ENCODE measurements at regions not wholly inside any gene's neighbourhood (a gene's known extent, or its start where the extent isn't known, plus 50 kb on each side); places are given as distances from the start of the nearest gene placed in this dataset.
"Not testable (repeated sequence)": the region's sequence is repeated elsewhere in the genome, so short reads cannot be mapped to it uniquely, and the experiment has no call there.

- TF ChIP-seq CTCF (conservative IDR thresholded peaks at IDR 0.05): no peak
Measured at GRCh38 chr10:34907743-34908430, 92.8 kb upstream of the PARD3 start.

GRCh38 chr10:34906067-34906965 lies 91.2 kb upstream of the PARD3 start:
- no peak for TF ChIP-seq CTCF (conservative IDR thresholded peaks at IDR 0.05)
- H3K27ac ChIP-seq: no peak overlapping the region

More at GRCh38 chr10:34907743-34908430, 92.8 kb upstream of the PARD3 start:
- no peak overlapping the region for H3K27ac ChIP-seq

- no peak overlapping the region for H3K27ac ChIP-seq
- no peak for TF ChIP-seq CTCF (conservative IDR thresholded peaks at IDR 0.05)
Measured at GRCh38 chr10:34905200-34905927, 90.3 kb upstream of the PARD3 start.

GRCh38 chr10:34904191-34904590 lies 89.1 kb upstream of the PARD3 start:
- H3K27ac ChIP-seq: no peak overlapping the region
- TF ChIP-seq CTCF (conservative IDR thresholded peaks at IDR 0.05): no peak

GRCh38 chr10:34899161-34899560 lies 84.1 kb upstream of the PARD3 start:
- TF ChIP-seq CTCF (conservative IDR thresholded peaks at IDR 0.05): no peak
- H3K27ac ChIP-seq: no peak overlapping the region

GRCh38 chr10:34895977-34896376 lies 80.9 kb upstream of the PARD3 start:
- no peak for TF ChIP-seq CTCF (conservative IDR thresholded peaks at IDR 0.05)
- no peak overlapping the region for H3K27ac ChIP-seq

GRCh38 chr10:34895046-34895445 lies 80.0 kb upstream of the PARD3 start:
- not testable (repeated sequence) for H3K27ac ChIP-seq

- H3K27ac ChIP-seq: not testable (repeated sequence)
Measured at GRCh38 chr10:34892521-34892920, 77.4 kb upstream of the PARD3 start.

Measured in VCaP (cell line).